Lung (tissue), 11 donors: ENCODE measurements at regions not wholly inside any gene's neighbourhood (a gene's known extent, or its start where the extent isn't known, plus 50 kb on each side); places are given as distances from the start of the nearest gene placed in this dataset.
A peak's percentile ranks its signal among the peaks of the same experiment; 100 is the strongest.

Experiments
- ATAC-seq: fragments of 200-7000 bp; cut with Tn5 transposase; one replicate; pipeline ENCODE4 v1.9.1; 2020; ENCODE audit warnings: moderate number of reproducible peaks; ENCODE audit not compliant: insufficient read depth, low FRiP score
- DNase-seq, 3 donors: peaks; one replicate each; pipeline ENCODE4 v3.0.0-alpha.2; 2013 to 2017
- H3K27ac ChIP-seq, 2 donors: one replicate each; pipeline ENCODE4 v1.5.1; 2013; ENCODE audit warnings: mild to moderate bottlenecking in 2 of 2, moderate library complexity in 2 of 2, control low read depth in 1 of 2, inconsistent platforms in 1 of 2, low read depth in 1 of 2, low read length in 1 of 2
- H3K27me3 ChIP-seq, 3 donors: one replicate each; pipeline ENCODE4 v1.5.1; 2013; ENCODE audit warnings: low read length in 2 of 3; ENCODE audit not compliant: control insufficient read depth in 3 of 3, insufficient read depth in 3 of 3
- H3K36me3 ChIP-seq, 4 donors: one replicate each; pipeline ENCODE4 v1.5.1; 2013; ENCODE audit warnings: low read length in 4 of 4, mild to moderate bottlenecking in 1 of 4, moderate library complexity in 1 of 4; ENCODE audit not compliant: control insufficient read depth in 4 of 4, insufficient read depth in 4 of 4
- H3K4me1 ChIP-seq, 5 donors: one replicate each; pipeline ENCODE4 v1.5.1; 2013; ENCODE audit warnings: low read length in 5 of 5, mild to moderate bottlenecking in 2 of 5, moderate library complexity in 1 of 5; ENCODE audit not compliant: control insufficient read depth in 5 of 5, insufficient read depth in 5 of 5
- H3K4me3 ChIP-seq: one replicate; pipeline ENCODE4 v1.5.1; 2013; ENCODE audit warnings: mild to moderate bottlenecking, control low read depth, moderate library complexity
- H3K9ac ChIP-seq, 2 donors: one replicate each; pipeline ENCODE4 v1.5.1; 2013; ENCODE audit warnings: low read length in 2 of 2, control low read depth in 1 of 2; ENCODE audit not compliant: insufficient read depth in 1 of 2
- H3K9me3 ChIP-seq, 4 donors: one replicate each; pipeline ENCODE4 v1.5.1; 2013; ENCODE audit warnings: low read length in 3 of 4, mild to moderate bottlenecking in 1 of 4, moderate library complexity in 1 of 4; ENCODE audit not compliant: control insufficient read depth in 4 of 4, insufficient read depth in 3 of 4
- CTCF ChIP-seq: IDR thresholded peaks from 2 replicates; pipeline ENCODE4 v1.5.1; 2012; ENCODE audit warnings: mild to moderate bottlenecking; ENCODE audit errors: control extremely low read depth, extremely low read depth
- WGBS, 2 donors: extraction: QIAGEN DNeasy Blood & Tissue Kit; methylation state at CpG; one replicate each; pipeline ENCODE4 v1.1.7; 2013; 5-methylcytosine and 5-hydroxymethylcytosine counted together
- donor health status: control.
- donor health status: control.
- donor health status: Bipolar disorder and iron deficiency.
- donor health status: healthy.
- donor health status: DM: yes; HTN: yes; CAD: no.

GRCh38 chr12:85394809-85395208 lies 114.8 kb downstream of the ALX1 start:
- no peak for TF ChIP-seq CTCF
- Histone ChIP-seq H3K4me3 (no peak overlapping the region), H3K9ac (no peak overlapping the region), H3K4me1 (peaks cover 0 to 28% (median 0%) of the 10 kb centered on the region in 5 donors), H3K36me3 (no peaks in the 10 kb centered on the region), H3K27ac (no peak overlapping the region), H3K27me3 (no peaks in the 10 kb centered on the region), H3K9me3 (no peaks in the 10 kb centered on the region)
- WGBS, 2 donors, result 89 to 94% methylated on average over 3 of the region's 3 CpGs
- no peak for ATAC-seq
- DNase-seq, result no peak

GRCh38 chr12:85405262-85405661 lies 125.2 kb downstream of the ALX1 start:
- ATAC-seq, result no peak
- WGBS, 2 donors, result 84% methylated on average over 5 of the region's 5 CpGs
- no peak overlapping the region for H3K4me3 ChIP-seq

GRCh38 chr12:85405781-85406522 lies 125.9 kb downstream of the ALX1 start:
- Histone ChIP-seq H3K9ac (no peak overlapping the region), H3K36me3 (no peaks in the 10 kb centered on the region), H3K4me1 (no peaks in the 10 kb centered on the region), H3K27me3 (peaks cover 0 to 2% (median 0%) of the 10 kb centered on the region in 3 donors), H3K4me3 (no peak overlapping the region), H3K9me3 (no peaks in the 10 kb centered on the region), H3K27ac (no peak overlapping the region)
- 53 to 63% methylated on average over 4 of the region's 4 CpGs for WGBS, 2 donors
- ATAC-seq, result no peak
- peak in 2 of 3 donors; percentile 23 to 40 for DNase-seq
- TF ChIP-seq CTCF, result no peak

More at GRCh38 chr12:85405262-85405661, 125.2 kb downstream of the ALX1 start:
- Histone ChIP-seq H3K36me3 (no peaks in the 10 kb centered on the region), H3K9ac (no peak overlapping the region), H3K27ac (no peak overlapping the region), H3K4me1 (no peaks in the 10 kb centered on the region), H3K27me3 (peaks cover 0 to 2% (median 0%) of the 10 kb centered on the region in 3 donors), H3K9me3 (no peaks in the 10 kb centered on the region)
- no peak for DNase-seq
- TF ChIP-seq CTCF, result no peak
